Mesendoderm (in vitro differentiated cells): ENCODE measurements at regions not wholly inside any gene's neighbourhood (a gene's known extent, or its start where the extent isn't known, plus 50 kb on each side); places are given as distances from the start of the nearest gene placed in this dataset.

Experiments used
- DNase-seq: peaks from one replicate; pipeline ENCODE4 v3.0.0; 2013
- H2AK5ac ChIP-seq: 2 replicates; pipeline ENCODE4 v1.6.1; 2013; ENCODE audit warnings: low read length, inconsistent platforms
- H2BK120ac ChIP-seq: 2 replicates; pipeline ENCODE4 v1.6.1; 2013; ENCODE audit warnings: low read depth, mild to moderate bottlenecking, low read length, moderate library complexity, mixed read lengths
- H2BK15ac ChIP-seq: replicated peaks from 2 replicates; pipeline ENCODE4 v1.6.1; 2013; ENCODE audit warnings: low read depth, mild to moderate bottlenecking, moderate library complexity
- H2BK5ac ChIP-seq: 2 replicates; pipeline ENCODE4 v1.6.1; 2013; ENCODE audit warnings: low read length, inconsistent platforms
- H3K18ac ChIP-seq: 2 replicates; pipeline ENCODE4 v1.6.1; 2013; ENCODE audit warnings: mild to moderate bottlenecking, low read length, mixed read lengths
- H3K23ac ChIP-seq: one replicate; pipeline ENCODE4 v1.6.1; 2013; ENCODE audit warnings: low read length
- H3K27ac ChIP-seq: 2 replicates; pipeline ENCODE4 v1.5.1; 2013; ENCODE audit warnings: low read depth, mild to moderate bottlenecking, inconsistent platforms, low read length, moderate library complexity
- H3K27me3 ChIP-seq: 2 replicates; pipeline ENCODE4 v1.6.1; 2013; ENCODE audit warnings: low read length, control low read depth, mild to moderate bottlenecking, inconsistent platforms; ENCODE audit not compliant: insufficient read depth, poor library complexity
- H3K36me3 ChIP-seq: 2 replicates; pipeline ENCODE4 v1.6.1; 2013; ENCODE audit warnings: low read length, inconsistent platforms; ENCODE audit not compliant: control insufficient read depth, insufficient read depth
- H3K4ac ChIP-seq: one replicate; pipeline ENCODE4 v1.6.1; 2013; ENCODE audit warnings: low read depth, mild to moderate bottlenecking, low read length, moderate library complexity
- H3K4me1 ChIP-seq: 2 replicates; pipeline ENCODE4 v1.6.1; 2013; ENCODE audit warnings: low read depth, low read length, inconsistent platforms; ENCODE audit not compliant: control insufficient read depth
- H3K4me2 ChIP-seq: 2 replicates; pipeline ENCODE4 v1.6.1; 2013; ENCODE audit warnings: low read length
- H3K4me3 ChIP-seq: 2 replicates; pipeline ENCODE4 v1.5.1; 2013; ENCODE audit warnings: mild to moderate bottlenecking, low read length
- H3K56ac ChIP-seq: one replicate; pipeline ENCODE4 v1.6.1; 2013; ENCODE audit warnings: low read length
- H3K79me1 ChIP-seq: 2 replicates; pipeline ENCODE4 v1.6.1; 2013; ENCODE audit warnings: low read length, inconsistent platforms
- H3K79me2 ChIP-seq: 2 replicates; pipeline ENCODE4 v1.6.1; 2013; ENCODE audit warnings: mild to moderate bottlenecking, low read length; ENCODE audit not compliant: control insufficient read depth, insufficient read depth
- H3K9ac ChIP-seq: 2 replicates; pipeline ENCODE4 v1.6.1; 2013; ENCODE audit warnings: low read length, inconsistent platforms
- H4K5ac ChIP-seq: one replicate; pipeline ENCODE4 v1.6.1; 2013; ENCODE audit warnings: low read length
- H4K8ac ChIP-seq: one replicate; pipeline ENCODE4 v1.6.1; 2013; ENCODE audit warnings: low read depth, mild to moderate bottlenecking, control low read depth, low read length, moderate library complexity
- WGBS: extraction: QIAGEN DNeasy Blood & Tissue Kit; methylation state at CpG from one replicate; pipeline ENCODE4 v1.1.7; 2013; ENCODE audit warnings: low lambda C conversion rate, missing lambda C conversion rate; ENCODE audit not compliant: insufficient coverage; ENCODE audit errors: extremely low coverage; 5-methylcytosine and 5-hydroxymethylcytosine counted together

DNA sequence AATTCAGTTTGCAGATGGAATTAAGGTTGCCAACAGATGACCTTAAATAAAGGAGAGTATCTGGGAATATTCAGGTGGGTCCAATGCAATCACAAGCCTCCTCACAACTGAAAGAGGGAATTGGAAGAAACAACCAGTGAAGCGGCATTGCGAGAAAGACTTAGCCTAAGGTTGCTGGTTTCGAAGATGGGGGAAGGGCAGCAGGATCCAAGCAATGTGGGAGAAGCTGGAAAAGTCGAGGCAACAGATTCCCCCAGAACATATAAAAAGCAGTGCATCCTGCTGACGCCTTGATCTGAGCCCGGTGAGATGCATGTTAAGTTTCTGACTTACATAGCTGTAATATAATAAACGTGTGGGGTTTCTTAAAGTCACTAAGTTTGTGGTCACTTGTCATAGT, 162.5 kb downstream of the NDUFA10 start:
- Histone ChIP-seq H4K8ac (no peak overlapping the region), H3K4me3 (no peak overlapping the region), H3K79me1 (no peaks in the 10 kb centered on the region), H2BK5ac (no peak overlapping the region), H3K56ac (no peak overlapping the region), H3K36me3 (no peaks in the 10 kb centered on the region), H2AK5ac (no peak overlapping the region), H3K9ac (no peak overlapping the region), H3K4me2 (no peak overlapping the region), H3K79me2 (no peaks in the 10 kb centered on the region), H3K18ac (no peak overlapping the region), H2BK15ac (no peak overlapping the region), H3K27ac (no peak overlapping the region), H3K27me3 (no peaks in the 10 kb centered on the region), H4K5ac (no peak overlapping the region), H3K23ac (no peak overlapping the region), H3K4ac (no peak overlapping the region), H3K4me1 (no peaks in the 10 kb centered on the region), H2BK120ac (no peak overlapping the region)
- no peak for DNase-seq
- WGBS, result no CpG with 5 or more reads among the region's 7 CpGs

GRCh38 chr2:239858179-239858578, 167.0 kb downstream of the NDUFA10 start:
- Histone ChIP-seq H4K5ac (no peak overlapping the region), H2BK5ac (no peak overlapping the region), H3K79me2 (no peaks in the 10 kb centered on the region), H3K4me3 (no peak overlapping the region), H3K36me3 (no peaks in the 10 kb centered on the region), H4K8ac (no peak overlapping the region), H3K23ac (no peak overlapping the region), H3K18ac (no peak overlapping the region), H2AK5ac (no peak overlapping the region), H3K27ac (no peak overlapping the region), H3K9ac (no peak overlapping the region), H3K4ac (no peak overlapping the region), H3K56ac (no peak overlapping the region), H2BK120ac (no peak overlapping the region), H3K4me1 (no peaks in the 10 kb centered on the region), H2BK15ac (no peak overlapping the region), H3K79me1 (no peaks in the 10 kb centered on the region), H3K4me2 (no peak overlapping the region), H3K27me3 (no peaks in the 10 kb centered on the region)
- WGBS, result no CpG with 5 or more reads among the region's 5 CpGs
- DNase-seq, result no peak

GRCh38 chr2:239857591-239857990, 167.6 kb downstream of the NDUFA10 start:
- no peaks in the 10 kb centered on the region for H3K79me2 ChIP-seq
- no peaks in the 10 kb centered on the region for H3K79me1 ChIP-seq
- H3K4ac ChIP-seq, result no peak overlapping the region
- H3K4me2 ChIP-seq, result no peak overlapping the region
- no peak overlapping the region for H3K23ac ChIP-seq
- H2BK15ac ChIP-seq, result no peak overlapping the region
- no peak overlapping the region for H2BK5ac ChIP-seq
- no peaks in the 10 kb centered on the region for H3K36me3 ChIP-seq
- no peak overlapping the region for H4K5ac ChIP-seq
- H4K8ac ChIP-seq, result no peak overlapping the region
- WGBS, result no CpG with 5 or more reads among the region's 1 CpG
- no peak overlapping the region for H3K9ac ChIP-seq
- H3K18ac ChIP-seq, result no peak overlapping the region
- H3K56ac ChIP-seq, result no peak overlapping the region
- H3K27me3 ChIP-seq, result no peaks in the 10 kb centered on the region
- H3K4me3 ChIP-seq, result no peak overlapping the region
- no peak overlapping the region for H2AK5ac ChIP-seq
- H3K4me1 ChIP-seq, result no peaks in the 10 kb centered on the region
- DNase-seq, result no peak
- no peak overlapping the region for H3K27ac ChIP-seq
- no peak overlapping the region for H2BK120ac ChIP-seq

DNA sequence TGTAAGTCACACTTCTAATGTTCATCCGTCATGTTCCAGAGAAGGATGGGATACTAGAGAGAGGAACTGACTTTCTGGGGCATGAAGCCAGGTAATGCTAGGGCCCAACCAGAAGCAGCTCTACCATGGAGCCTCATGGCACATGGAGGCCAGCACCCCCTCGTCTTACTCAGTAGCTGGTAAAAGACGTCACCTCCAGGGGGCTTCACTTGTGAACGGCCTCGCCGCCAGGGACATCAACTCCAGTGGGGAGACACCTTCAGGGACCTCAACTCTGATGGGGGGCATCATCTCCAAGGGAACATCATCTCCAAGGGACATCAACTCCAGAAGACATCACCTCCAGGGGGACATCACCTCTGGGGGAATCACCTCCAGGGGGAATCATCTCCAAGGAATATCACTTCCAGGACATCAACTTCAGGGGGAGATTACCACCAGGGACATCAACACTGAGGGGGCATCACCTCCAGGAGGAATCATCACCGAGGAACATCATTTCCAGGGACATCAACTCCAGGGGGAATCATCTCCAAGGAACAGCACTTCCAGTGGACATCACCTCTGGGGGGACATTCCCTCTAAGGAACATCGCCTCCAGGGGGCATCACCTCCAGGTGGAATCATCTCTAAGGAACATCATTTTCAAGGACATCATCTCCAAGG, 168.4 kb downstream of the NDUFA10 start:
- no CpG with 5 or more reads among the region's 8 CpGs for WGBS
- no peak overlapping the region for H3K23ac ChIP-seq
- no peaks in the 10 kb centered on the region for H3K79me2 ChIP-seq
- H3K4ac ChIP-seq, result no peak overlapping the region
- no peaks in the 10 kb centered on the region for H3K79me1 ChIP-seq
- H3K27ac ChIP-seq, result no peak overlapping the region
- no peak overlapping the region for H4K5ac ChIP-seq
- H2BK15ac ChIP-seq, result no peak overlapping the region
- H4K8ac ChIP-seq, result no peak overlapping the region
- no peak overlapping the region for H3K18ac ChIP-seq
- H3K27me3 ChIP-seq, result no peaks in the 10 kb centered on the region
- no peak overlapping the region for H3K4me3 ChIP-seq
- H3K4me1 ChIP-seq, result no peaks in the 10 kb centered on the region
- DNase-seq, result no peak
- H3K36me3 ChIP-seq, result no peaks in the 10 kb centered on the region
- no peak overlapping the region for H2BK120ac ChIP-seq
- H2BK5ac ChIP-seq, result no peak overlapping the region
- H3K4me2 ChIP-seq, result no peak overlapping the region
- no peak overlapping the region for H2AK5ac ChIP-seq
- H3K56ac ChIP-seq, result no peak overlapping the region
- H3K9ac ChIP-seq, result no peak overlapping the region

DNA sequence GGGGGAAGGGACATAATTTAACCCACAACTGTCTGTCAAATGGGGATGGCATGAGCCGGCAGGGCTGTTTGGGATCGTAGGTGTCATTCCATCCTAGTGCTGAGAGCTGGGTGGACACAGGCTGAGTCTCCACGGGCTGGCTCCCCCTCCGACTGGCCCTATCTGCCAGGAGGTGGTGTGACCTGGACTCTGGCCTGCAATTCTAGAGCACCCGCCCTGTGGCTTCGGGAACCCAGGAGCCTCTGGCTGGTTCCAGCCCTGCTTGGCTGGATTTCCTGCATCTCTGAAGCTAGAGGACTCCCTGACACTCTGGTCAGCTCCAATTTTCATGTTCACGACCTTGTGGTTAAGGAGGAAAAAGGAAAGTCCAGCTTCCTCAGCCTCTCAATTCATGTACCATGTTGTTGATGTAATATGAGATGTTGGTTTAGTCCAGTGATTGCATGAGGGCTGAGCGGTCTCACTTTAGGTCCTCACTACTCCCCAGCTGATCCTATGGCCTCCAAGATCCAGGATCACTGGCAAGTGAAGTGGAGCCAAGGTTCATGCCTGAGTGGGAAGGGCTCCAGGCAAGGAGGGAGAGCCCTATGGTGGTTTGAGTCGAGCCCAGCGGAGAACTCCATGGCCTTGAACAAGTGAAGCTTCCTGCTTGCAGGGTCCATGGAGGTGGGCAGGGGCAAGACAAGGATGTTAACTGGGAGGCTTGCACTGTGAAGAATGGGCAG, 169.1 kb downstream of the NDUFA10 start:
- no CpG with 5 or more reads among the region's 10 CpGs for WGBS
- no peak overlapping the region for H3K4me2 ChIP-seq
- H3K4me1 ChIP-seq, result no peaks in the 10 kb centered on the region
- no peak overlapping the region for H2BK5ac ChIP-seq
- H3K4ac ChIP-seq, result no peak overlapping the region
- no peaks in the 10 kb centered on the region for H3K27me3 ChIP-seq
- no peaks in the 10 kb centered on the region for H3K36me3 ChIP-seq
- no peak overlapping the region for H3K18ac ChIP-seq
- H2AK5ac ChIP-seq, result no peak overlapping the region
- no peak overlapping the region for H2BK15ac ChIP-seq
- no peak for DNase-seq
- no peak overlapping the region for H3K27ac ChIP-seq
- H3K9ac ChIP-seq, result no peak overlapping the region
- H3K56ac ChIP-seq, result no peak overlapping the region
- no peak overlapping the region for H3K23ac ChIP-seq
- no peak overlapping the region for H3K4me3 ChIP-seq
- no peaks in the 10 kb centered on the region for H3K79me1 ChIP-seq
- no peak overlapping the region for H4K8ac ChIP-seq
- no peak overlapping the region for H2BK120ac ChIP-seq
- H3K79me2 ChIP-seq, result no peaks in the 10 kb centered on the region
- H4K5ac ChIP-seq, result no peak overlapping the region
